ENCODE measurements at regions not wholly inside any gene's neighbourhood (a gene's known extent, or its start where the extent isn't known, plus 50 kb on each side); places are given as distances from the start of the nearest gene placed in this dataset.
"Not testable (repeated sequence)": the region's sequence is repeated elsewhere in the genome, so short reads cannot be mapped to it uniquely, and the experiment has no call there.

DNA sequence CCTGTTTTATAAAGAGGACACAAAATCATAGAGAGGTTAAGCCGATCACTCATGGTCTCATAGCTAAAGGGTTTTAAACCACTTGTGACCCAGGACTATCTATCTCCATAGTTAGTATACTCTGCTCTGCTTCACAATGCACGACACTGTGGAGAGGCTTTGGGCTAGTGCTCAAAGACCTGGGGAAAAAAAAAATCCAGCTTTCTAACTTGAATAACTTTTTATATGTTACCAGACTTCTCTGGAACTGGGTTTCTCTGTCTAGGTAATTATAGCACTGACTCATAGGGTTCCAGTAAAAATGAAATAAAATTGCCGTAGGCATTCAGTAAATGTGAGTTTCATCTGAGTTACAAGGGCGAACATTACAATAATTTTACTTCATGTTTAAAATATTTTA, 273.7 kb upstream of the TECRL start:
- TF ChIP-seq, protein P1, sequence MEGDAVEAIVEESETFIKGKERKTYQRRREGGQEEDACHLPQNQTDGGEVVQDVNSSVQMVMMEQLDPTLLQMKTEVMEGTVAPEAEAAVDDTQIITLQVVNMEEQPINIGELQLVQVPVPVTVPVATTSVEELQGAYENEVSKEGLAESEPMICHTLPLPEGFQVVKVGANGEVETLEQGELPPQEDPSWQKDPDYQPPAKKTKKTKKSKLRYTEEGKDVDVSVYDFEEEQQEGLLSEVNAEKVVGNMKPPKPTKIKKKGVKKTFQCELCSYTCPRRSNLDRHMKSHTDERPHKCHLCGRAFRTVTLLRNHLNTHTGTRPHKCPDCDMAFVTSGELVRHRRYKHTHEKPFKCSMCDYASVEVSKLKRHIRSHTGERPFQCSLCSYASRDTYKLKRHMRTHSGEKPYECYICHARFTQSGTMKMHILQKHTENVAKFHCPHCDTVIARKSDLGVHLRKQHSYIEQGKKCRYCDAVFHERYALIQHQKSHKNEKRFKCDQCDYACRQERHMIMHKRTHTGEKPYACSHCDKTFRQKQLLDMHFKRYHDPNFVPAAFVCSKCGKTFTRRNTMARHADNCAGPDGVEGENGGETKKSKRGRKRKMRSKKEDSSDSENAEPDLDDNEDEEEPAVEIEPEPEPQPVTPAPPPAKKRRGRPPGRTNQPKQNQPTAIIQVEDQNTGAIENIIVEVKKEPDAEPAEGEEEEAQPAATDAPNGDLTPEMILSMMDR (conservative IDR thresholded peaks at IDR 0.05; ENCODE audit: low read depth, low read length), result no peak
- no peak for DNase-seq (ENCODE audit: low read depth)

DNA sequence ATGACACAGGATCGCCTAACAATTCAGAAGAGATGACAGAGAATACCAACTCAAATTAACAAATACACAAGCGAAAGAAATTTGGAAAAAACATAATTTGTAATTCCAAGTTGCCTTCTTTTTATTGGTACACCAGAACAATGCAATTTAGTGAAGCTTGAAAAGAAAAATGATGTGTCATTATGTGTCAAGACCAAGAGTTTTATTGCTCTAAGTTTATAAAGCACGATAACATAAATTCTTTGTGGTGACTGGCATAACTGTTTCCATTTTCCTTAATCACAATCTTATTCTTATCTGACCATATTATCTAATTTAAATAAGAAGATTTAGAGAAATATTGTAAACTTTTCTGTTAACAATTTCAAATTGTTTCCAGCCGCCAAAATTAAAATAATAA, 273.2 kb upstream of the TECRL start:
- no peak for DNase-seq (ENCODE audit: low read depth)
- TF ChIP-seq, protein P1 (conservative IDR thresholded peaks at IDR 0.05; ENCODE audit: low read depth, low read length), result no peak
- H3K4me3 ChIP-seq (ENCODE audit: low read length), result no peak overlapping the region

More for the DNA sequence above, 273.7 kb upstream of the TECRL start:
- H3K4me3 ChIP-seq (ENCODE audit: low read length), result no peak overlapping the region

DNA sequence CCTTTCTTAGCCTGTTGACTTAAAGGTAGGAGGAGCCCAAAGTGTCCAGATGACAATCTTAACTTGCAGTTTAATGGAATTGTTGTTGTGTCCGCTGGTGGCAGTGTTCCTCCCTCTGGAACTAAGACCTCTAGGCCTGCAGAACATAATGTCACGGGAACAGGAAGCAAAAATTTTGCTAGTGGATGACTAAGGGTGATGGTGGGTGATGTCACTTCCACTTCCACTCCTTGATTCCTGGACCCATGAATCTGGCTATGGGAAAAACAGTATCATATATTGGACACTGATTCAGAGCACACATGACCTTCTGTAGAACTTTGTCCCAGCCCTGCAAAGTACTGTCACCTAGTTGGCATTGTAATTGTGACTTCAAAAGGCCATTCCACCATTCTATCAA, 263.9 kb upstream of the TECRL start:
- not testable (repeated sequence) for DNase-seq (ENCODE audit: low read depth); H3K4me3 ChIP-seq (ENCODE audit: low read length)

DNA sequence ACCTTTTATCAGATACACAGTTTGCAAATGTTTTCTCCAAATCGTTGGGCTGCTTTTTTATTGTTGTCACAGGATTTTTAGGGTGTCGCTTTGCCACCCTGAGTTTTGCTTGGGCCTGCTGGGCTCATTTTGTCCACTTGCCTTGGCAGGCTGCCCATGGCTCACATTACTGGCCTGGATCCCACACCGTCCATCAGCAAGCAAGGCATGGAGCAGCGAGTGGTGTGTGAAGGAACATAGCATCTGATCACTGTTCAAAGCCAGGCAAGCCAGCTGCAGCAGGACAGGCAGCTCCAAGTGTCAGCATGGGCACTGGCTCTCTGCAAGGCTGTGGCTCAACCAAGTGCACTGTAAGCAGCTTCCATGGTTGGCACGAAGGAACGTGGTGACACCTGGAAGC, 261.4 kb upstream of the TECRL start:
- no peak for DNase-seq (ENCODE audit: low read depth)
- TF ChIP-seq, protein P1 (conservative IDR thresholded peaks at IDR 0.05; ENCODE audit: low read depth, low read length), result no peak

DNA sequence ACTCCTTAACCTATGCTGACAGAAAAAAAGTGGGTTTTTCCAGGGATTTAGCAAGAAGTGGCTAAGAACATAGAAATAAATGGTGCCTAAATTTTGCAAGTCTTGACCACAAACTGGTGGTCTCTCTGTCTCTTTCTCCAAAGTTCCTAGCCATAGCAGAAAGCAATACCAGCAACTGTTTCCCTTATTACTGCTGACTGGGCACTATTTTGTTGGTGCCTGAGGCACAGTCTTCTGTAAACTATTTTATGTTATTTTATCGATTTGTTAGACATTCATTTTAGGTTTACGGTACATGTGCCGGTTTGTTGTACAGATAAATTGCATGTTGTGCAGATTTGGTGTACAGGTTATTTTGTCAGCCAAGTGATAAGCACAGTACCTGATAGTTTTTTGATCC, 234.6 kb upstream of the TECRL start:
- H3K4me3 ChIP-seq (ENCODE audit: low read length), result no peak overlapping the region
- TF ChIP-seq, protein P1 (conservative IDR thresholded peaks at IDR 0.05; ENCODE audit: low read depth, low read length), result no peak
- no peak for DNase-seq (ENCODE audit: low read depth)

More for the DNA sequence above, 261.4 kb upstream of the TECRL start:
- H3K4me3 ChIP-seq (ENCODE audit: low read length), result no peak overlapping the region

DNA sequence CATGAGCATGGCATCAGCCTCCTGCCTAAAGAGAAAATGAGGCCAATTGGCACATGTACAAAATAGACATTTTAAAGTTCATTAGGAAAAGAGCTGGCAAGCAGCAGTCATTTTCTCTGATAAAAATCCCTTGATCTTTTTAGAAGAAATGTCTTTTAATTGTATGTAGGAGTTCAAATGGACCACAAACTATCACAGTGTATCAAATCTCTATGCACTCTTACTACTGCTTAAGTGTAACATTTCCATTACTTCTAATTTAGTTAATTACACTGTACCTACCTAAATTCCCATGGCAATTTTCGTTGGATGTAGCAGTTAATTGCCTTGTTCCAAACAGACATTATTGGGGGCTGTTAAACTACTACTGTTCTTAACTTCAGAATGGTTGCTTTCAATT, 233.7 kb upstream of the TECRL start:
- DNase-seq (ENCODE audit: low read depth), result no peak
- TF ChIP-seq, protein P1 (conservative IDR thresholded peaks at IDR 0.05; ENCODE audit: low read depth, low read length), result no peak

DNA sequence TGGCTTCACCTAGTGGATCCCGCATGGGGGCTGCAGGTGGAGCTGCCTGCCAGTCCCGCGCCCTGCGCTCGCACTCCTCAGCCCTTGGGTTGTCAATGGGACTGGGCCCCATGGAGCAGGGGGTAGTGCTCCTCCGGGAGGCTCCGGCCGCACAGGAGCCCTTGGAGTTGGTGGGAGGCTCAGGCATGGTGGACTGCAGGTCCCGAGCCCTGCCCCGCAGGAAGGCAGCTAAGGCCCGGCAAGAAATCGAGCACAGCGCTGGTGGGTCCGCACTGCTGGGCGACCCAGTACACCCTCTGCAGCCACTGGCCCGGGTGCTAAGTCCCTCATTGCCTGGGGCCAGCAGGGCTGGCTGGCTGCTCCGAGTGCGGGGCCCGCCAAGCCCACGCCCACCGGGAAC, 231.2 kb upstream of the TECRL start:
- H3K4me3 ChIP-seq (ENCODE audit: low read length); DNase-seq (ENCODE audit: low read depth): not testable (repeated sequence)

More for the DNA sequence above, 233.7 kb upstream of the TECRL start:
- H3K4me3 ChIP-seq (ENCODE audit: low read length), result no peak overlapping the region

DNA sequence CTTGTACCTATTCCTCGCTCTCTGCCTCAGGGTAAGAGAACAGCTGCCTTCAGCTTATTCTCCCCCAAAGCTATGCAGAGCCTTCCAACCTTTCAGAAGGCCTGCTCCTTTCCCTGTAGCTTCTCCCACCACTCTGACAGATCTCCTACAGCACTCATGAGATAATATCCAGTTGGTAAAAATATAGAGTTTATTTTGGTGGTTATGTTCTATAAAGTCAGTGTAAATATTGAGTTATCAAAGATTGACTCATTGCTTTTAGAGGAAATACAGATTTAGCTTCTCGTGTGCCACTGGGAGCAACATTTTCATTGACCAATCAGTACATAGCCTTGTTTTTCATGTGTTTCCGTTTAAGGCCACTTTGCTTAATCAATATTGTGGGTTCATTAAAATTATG, 216.2 kb upstream of the TECRL start:
- no peak overlapping the region for H3K4me3 ChIP-seq (ENCODE audit: low read length)
- no peak for DNase-seq (ENCODE audit: low read depth)
- TF ChIP-seq, protein P1 (conservative IDR thresholded peaks at IDR 0.05; ENCODE audit: low read depth, low read length), result no peak
